ENCODE measurements at regions not wholly inside any gene's neighbourhood (a gene's known extent, or its start where the extent isn't known, plus 50 kb on each side); places are given as distances from the start of the nearest gene placed in this dataset.

DNA sequence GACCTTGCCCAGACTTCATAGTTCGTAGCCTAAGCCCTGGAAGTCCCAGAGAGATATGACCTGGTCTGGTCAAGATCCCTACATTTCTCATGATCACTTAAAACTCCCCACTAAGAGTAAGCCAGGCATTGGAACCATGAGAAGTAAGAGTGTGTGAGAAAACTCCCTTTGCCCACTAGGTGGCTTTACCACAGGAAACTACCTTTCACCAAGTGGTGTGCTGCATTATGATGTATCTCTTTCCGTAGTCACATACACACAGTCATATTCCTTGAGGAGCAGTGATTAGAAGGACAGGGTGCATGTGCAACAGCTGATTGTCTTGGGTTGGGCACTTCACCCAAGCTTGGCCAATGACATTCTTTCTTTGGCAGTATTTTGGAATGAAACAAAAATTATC lies 639.3 kb downstream of the KCNJ2 start:
- TF ChIP-seq EZH2 (IDR thresholded peaks at IDR 0.05; ENCODE audit: borderline replicate concordance, low read depth, low read length, severe bottlenecking) (no peak), POLR2AphosphoS5 (IDR thresholded peaks at IDR 0.05; ENCODE audit: insufficient read depth, low read depth, low read length) (no peak), POLR2A (IDR thresholded peaks at IDR 0.05; ENCODE audit: low read depth, low read length) (no peak), GATA2 (IDR thresholded peaks at IDR 0.05; ENCODE audit: insufficient read depth, insufficient read length, low read depth, low read length) (no peak)

All from endothelial cell of umbilical vein (primary cell).